Loucy (cell line): ENCODE measurements at regions not wholly inside any gene's neighbourhood (a gene's known extent, or its start where the extent isn't known, plus 50 kb on each side); places are given as distances from the start of the nearest gene placed in this dataset.
"Not testable (repeated sequence)": the region's sequence is repeated elsewhere in the genome, so short reads cannot be mapped to it uniquely, and the experiment has no call there.

Source experiments
- CTCF ChIP-seq: fragments of 200-600 bp; sonication (generic); conservative IDR thresholded peaks from 2 replicates; pipeline ENCODE4 v1.5.1; 2014; ENCODE audit warnings: mild to moderate bottlenecking, antibody characterized with exemption, low read length
- EZH2phosphoT487 ChIP-seq: fragments of 200-600 bp; IDR thresholded peaks from 2 replicates; pipeline ENCODE4 v1.6.1; 2018; ENCODE audit warnings: antibody characterized with exemption, mild to moderate bottlenecking, moderate library complexity, borderline replicate concordance

GRCh38 chr6:84988766-84989165, 224.4 kb upstream of the TBX18 start:
- TF ChIP-seq CTCF, EZH2phosphoT487: not testable (repeated sequence)
